Loucy (cell line): ENCODE measurements at regions not wholly inside any gene's neighbourhood (a gene's known extent, or its start where the extent isn't known, plus 50 kb on each side); places are given as distances from the start of the nearest gene placed in this dataset.

Source experiments
- EZH2phosphoT487 ChIP-seq: fragments of 200-600 bp; IDR thresholded peaks from 2 replicates; pipeline ENCODE4 v1.6.1; 2018; ENCODE audit warnings: antibody characterized with exemption, mild to moderate bottlenecking, moderate library complexity, borderline replicate concordance
- TF ChIP-seq, protein P1 (sequence below): fragments of 200-600 bp; sonication (generic); conservative IDR thresholded peaks from 2 replicates; pipeline ENCODE4 v1.5.1; 2014; ENCODE audit warnings: mild to moderate bottlenecking, antibody characterized with exemption, low read length

DNA sequence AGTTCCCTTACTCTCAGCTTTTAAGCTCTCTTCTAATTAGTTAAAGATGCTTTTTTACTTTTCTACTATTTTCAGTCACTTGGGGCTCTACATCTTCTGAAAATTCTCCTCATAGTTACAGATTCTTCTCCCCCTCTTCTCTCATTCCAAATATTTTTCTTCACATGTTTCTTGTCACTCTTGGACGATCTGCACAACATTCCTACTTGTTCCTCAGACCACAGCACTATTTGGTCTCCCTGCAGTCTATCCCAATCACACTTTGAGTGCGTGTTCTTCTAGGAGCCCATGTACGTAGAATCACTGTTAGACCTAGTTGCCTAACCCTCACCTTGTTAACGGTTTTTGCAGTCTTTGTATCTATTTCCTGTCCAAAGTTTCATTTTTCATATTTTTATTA lies 222.5 kb upstream of the SPRY2 start:
- TF ChIP-seq, protein P1, sequence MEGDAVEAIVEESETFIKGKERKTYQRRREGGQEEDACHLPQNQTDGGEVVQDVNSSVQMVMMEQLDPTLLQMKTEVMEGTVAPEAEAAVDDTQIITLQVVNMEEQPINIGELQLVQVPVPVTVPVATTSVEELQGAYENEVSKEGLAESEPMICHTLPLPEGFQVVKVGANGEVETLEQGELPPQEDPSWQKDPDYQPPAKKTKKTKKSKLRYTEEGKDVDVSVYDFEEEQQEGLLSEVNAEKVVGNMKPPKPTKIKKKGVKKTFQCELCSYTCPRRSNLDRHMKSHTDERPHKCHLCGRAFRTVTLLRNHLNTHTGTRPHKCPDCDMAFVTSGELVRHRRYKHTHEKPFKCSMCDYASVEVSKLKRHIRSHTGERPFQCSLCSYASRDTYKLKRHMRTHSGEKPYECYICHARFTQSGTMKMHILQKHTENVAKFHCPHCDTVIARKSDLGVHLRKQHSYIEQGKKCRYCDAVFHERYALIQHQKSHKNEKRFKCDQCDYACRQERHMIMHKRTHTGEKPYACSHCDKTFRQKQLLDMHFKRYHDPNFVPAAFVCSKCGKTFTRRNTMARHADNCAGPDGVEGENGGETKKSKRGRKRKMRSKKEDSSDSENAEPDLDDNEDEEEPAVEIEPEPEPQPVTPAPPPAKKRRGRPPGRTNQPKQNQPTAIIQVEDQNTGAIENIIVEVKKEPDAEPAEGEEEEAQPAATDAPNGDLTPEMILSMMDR, result no peak
- TF ChIP-seq EZH2phosphoT487, result no peak
